Activated CD8-positive, alpha-beta memory T cell treated with anti-CD3 and anti-CD28 coated beads for 24 hours (primary cell): ENCODE measurements at regions not wholly inside any gene's neighbourhood (a gene's known extent, or its start where the extent isn't known, plus 50 kb on each side); places are given as distances from the start of the nearest gene placed in this dataset.
"Not testable (repeated sequence)": the region's sequence is repeated elsewhere in the genome, so short reads cannot be mapped to it uniquely, and the experiment has no call there.

Experiments
- DNase-seq: peaks from one replicate; pipeline ENCODE4 v3.0.0-alpha.2; 2020

DNA sequence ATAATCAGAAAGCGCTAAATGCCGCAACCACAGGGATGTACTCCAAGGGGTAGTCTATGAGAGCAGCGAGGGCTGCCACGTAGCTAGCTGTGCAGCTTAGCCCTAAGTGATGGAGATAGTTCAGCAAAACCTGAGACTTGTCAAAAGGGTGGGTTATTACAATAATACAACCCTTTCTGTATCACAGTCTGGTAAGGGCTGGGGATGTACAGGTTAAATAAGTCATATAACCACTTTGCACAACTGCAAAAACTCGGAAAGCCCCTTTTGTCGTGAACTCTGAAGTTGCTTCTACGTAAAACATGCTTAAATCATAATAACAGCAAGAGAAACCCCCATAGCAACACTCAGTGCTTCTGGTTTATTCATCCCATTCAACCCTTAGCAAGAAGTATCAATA is 598.8 kb downstream of the SUCLG1 start:
- no peak for DNase-seq

DNA sequence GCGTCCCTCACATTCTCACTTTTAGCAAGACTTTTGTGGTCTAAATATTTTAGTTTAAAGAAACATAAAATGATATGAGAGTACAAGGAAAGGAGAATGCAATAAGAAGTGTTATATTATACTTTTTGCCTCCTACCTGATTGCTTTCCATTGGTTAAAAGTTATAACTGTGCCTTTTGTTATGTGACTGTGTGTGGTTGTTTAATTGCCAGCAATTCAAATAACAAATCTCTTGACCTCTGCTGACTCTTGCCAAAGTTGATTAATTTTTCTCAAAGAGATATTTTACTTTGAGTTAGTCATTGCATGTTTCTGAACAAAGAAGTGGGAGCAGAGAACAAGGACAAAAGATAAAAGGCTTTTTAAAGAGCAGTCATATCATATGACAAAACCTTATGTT is 599.5 kb downstream of the SUCLG1 start:
- no peak for DNase-seq

DNA sequence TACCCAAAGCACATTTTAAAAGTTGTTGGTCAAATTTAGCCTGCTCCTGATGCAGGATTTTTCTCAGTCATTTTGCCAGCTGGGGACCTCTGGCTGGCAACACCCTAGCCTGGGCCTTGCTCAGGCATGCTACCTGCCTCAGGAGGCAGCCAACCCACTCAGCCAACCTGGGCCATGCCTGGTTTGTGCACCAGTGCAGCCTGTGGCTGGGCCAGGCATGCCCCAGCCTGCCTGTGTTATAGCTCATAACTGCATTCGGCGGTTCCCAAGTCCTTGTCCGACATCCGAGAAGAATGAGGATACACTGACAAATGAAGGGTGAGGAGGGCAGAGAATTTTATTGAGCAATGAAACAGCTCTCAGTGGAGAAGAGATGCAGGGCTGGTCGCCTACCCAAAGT is 608.0 kb downstream of the SUCLG1 start:
- no peak for DNase-seq

DNA sequence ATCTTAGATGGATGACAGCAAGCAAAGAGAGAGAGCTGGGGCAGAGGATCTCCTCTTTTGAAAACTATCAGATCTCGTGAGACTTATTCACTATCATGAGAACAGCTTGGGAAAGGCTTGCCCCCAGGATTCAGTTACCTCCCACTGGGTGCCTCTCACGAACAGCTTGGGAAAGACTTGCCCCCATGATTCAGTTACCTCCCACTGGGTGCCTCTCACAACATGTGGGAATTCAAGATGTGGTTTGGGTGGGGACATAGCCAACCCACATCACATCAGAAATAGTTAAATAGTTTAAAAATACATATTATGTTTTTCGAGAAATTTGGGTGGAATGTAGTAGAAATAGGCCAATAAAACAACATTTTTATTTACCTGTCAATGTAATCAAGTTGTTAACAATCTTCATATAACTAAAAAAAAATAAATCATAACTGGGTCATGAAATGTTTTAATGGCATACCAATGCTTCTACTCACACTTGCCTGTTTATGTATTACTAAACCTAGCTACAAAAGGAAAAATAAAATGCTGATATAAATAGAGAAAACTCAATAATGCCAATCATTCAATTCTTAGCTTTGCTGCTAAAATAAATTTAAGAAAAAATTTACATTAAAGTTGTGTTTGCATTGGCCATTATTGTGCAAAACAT is 608.9 kb downstream of the SUCLG1 start:
- no peak for DNase-seq

DNA sequence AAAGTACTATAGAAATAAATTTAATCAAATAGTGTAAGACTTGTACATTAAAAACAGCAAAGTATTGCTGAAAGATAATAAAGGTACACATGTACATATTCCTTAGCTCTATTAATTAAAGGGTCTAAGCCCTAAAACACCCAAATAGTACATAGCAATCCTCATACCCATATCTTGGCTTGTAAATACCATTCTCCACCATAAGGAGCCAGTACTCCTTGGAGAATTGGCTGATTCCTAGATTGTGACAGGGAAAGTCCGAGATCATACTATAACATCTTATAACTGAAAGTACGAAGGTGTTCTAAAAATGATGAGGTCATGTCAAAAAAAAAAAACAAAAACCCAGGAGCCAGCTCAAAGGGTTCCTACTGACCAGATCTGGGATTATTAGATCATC is 614.6 kb downstream of the SUCLG1 start:
- no peak for DNase-seq

DNA sequence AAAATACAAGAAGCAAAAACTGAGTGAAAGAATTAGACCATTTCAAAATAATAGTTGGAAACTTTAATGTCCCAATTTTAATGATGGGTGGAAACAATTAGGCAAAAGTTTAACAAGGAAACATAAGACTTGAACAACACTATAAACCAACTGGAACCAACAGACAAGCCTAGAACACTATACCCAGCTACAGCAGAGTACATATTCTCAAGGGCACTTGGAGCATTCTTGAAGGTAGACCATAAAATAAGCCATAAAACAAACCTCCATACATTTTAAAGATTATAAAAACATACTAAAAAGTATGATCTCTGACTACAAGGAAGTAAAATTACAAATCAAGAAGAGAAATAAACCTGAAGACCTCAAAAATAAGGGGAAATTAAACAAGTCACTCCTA is 616.7 kb downstream of the SUCLG1 start:
- no peak for DNase-seq

DNA sequence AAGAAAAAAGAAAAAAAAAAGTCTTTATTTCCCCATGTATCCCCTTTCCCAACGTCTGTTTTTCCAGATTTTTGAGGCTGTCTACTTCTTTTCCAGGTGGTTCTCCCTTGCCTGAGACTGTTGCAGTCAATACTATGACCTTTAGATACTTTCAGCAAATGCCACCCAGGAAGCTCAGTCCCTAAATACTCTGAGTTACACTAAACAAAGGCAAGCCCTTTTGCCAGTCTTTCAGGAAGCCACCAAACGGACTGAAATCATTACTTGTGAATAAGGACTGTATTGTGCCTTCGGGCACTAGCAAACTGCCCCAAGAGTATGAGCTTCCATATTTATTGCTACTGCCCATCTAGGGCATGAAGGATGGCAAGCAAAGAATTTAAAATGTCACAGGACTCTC is 621.3 kb downstream of the SUCLG1 start:
- no peak for DNase-seq

DNA sequence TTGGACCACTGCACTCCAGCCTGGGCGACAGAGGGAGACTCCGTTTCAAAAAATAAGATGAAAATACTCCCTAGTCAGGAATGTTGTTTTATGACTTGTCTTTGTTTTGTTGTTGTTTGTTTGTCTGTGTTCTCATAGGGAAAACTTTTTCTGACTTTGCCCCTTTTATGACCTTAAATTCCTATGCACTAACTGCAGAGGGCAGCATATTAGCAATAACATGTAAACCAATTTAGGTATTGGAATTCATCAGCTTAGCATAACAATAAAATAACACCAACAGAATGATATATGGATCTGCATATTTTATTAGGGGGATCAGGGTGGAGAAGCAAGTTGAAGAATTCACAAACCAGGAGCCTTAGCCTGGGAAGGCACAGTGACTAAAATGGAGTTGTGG is 631.5 kb downstream of the SUCLG1 start:
- no peak for DNase-seq

DNA sequence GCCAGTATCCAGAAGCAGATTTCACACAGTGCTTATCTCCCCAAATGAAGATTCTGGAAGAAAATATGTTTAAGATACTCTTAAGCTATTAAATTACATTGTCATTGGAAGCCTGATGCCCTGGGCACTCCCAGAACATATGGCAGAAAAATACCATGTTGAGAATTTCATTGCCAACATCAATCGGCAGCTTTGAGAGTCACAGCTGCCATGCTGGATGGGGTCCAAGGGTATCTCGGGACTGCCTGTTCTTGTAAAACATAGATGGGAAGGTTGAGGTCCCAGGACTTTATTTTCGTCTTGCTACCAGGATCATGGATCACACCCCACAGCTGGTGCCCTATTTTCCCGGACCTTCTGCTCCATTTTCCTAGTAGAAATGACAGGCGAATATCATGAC is 632.5 kb downstream of the SUCLG1 start:
- no peak for DNase-seq

DNA sequence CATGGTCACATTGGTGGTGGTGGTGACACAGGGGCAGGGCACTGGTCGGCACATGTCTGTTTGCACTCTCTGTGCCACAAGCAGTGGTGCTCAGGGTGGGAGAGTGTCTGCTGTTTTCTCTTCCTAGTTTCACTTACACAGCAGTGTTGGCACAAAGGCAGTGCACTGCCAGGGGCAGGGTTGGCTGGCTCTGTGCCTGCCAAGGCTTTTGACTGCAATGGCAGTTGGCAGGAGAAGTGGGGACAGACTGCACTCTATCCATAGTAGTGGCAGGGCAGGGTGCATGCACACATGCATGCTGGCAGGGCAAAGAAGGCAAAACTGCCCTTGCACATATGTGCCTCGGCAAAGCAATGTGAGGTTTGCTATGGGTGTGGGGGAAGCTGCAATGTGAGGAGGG is 635.9 kb downstream of the SUCLG1 start:
- no peak for DNase-seq

DNA sequence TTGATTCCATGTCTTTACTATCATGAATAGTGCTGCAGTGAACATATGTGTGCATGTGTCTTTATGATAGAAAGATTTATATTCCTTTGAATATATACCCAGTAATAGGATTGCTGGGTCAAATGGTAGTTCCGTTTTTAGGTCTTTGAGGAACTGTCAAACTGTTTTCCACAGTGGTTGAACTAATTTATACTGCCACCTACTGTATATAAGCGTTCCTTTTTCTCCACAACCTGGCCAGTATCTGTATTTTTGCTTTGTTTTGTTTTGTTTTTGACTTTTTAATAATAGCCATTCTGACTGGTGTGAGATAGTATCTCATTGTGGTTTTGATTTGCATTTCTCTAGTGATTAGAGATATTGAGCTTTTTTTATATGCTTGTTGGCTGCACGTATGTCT is 641.6 kb downstream of the SUCLG1 start:
- no peak for DNase-seq

DNA sequence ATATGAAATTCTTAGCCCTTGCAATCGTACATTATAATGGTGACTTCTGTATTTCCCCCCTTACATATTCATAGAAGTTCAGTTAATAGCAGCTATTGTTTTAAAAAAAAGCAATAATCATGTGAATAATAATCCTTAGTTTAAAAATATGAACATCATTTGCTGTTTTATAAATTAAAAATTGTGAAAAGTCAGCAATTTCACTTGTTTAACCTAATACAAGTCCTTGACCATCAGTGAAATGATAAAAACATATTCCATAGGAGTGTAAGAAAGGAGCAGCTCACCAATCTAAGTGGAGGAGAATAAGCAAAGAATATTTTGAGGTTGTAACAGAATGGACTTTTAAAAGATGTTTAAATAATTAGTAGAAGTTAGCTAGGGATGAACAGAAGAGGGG is 650.2 kb downstream of the SUCLG1 start:
- DNase-seq = no peak

DNA sequence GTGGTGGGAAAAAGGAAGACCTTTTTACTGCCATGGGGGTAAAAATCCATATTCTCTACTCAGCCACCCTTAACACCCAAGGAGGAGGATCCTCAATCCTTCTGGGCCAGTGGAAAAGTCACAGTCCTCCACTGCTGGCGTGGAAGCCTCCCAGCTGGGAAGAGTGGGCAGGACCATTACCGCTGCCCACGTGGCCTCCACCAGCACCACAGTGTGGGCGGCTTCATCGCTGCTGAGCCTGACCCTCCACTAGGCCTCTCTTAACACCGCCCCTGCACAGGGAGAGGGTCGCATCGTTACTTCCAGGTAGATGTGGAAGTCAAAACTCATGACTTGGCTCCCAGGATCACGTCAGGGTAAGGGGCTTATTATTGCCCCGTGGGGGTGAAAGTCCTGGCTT is 656.5 kb downstream of the SUCLG1 start:
- no peak for DNase-seq

DNA sequence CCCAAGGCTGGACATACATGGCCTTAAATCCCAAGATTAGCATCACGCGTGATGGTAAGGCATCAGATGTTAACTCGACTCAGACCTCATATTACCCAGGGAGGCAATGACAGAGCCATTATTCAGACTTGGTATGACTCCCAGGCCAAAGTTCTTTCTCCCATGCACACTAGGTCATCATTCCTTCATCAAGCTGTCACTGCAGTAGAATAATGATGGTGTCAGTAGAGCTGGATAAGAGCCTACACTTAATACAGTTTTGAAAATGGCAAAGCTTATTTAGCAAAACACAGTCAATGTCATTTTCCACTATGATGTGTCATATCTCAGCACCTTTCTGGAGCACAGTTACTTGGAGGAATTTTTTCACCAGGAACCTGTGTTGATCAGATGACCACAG is 663.3 kb downstream of the SUCLG1 start:
- no peak for DNase-seq

DNA sequence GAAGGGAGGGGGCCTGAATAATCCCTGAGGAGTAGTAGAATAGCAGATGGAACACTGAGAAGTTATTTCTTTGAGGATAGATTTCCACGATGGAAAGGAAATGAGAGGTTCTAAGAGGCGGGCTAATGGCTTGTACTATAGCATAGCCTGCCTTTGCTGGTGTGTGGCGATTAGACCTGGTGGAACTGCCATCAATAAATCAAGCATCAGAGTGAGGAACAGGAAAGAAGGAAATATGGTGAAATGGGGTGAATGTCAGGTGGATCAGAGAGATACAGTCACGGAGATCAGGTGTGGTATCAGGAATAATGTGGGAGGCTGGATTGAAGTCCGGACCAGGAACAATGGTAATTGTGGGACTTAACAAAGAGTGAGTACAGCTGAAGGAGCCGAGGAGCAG is 668.6 kb downstream of the SUCLG1 start:
- DNase-seq = not testable (repeated sequence)

DNA sequence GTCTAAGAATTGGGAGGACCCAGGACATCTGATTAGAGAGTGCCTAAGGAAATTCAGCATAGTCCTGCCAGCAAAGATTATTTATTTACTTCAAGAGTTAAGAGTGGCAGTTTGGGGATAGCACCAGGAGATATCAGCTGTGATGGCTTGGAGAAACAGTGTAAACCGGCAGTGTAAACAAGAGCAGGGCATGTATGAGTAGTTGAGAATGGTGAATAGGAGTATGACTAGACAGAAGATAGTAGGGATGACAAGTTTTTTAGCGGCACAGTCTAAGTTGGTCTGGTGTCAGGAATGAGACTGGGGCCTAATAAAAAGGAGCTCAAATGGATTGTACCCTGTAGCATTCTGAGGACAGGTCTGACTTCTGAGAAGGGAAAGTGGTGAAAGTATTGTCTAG is 669.4 kb downstream of the SUCLG1 start:
- not testable (repeated sequence) for DNase-seq

DNA sequence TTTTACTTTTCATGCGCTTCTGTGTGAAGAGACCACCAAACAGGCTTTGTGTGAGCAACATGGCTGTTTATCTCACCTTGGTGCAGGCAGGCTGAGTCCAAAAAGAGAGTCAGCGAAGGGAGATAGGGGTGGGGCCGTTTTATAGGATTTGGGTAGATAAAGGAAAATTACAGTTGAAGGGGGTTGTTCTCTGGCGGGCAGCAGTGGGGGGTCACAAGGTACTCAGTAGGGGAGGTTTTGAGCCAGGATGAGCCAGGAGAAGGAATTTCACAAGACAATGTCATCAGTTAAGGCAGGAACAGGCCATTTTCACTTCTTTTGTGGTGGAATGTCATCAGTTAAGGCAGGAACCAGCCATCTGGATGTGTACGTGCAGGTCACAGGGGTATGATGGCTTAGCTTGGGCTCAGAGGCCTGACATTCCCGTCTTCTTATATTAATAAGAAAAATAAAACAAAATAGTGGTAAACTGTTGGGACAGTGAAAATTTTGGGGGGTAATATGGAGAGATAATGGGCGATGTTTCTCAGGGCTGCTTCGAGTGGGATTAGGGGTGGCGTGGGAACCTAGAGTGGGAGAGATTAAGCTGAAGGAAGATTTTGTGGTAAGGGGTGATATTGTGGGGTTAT is 670.0 kb downstream of the SUCLG1 start:
- not testable (repeated sequence) for DNase-seq

DNA sequence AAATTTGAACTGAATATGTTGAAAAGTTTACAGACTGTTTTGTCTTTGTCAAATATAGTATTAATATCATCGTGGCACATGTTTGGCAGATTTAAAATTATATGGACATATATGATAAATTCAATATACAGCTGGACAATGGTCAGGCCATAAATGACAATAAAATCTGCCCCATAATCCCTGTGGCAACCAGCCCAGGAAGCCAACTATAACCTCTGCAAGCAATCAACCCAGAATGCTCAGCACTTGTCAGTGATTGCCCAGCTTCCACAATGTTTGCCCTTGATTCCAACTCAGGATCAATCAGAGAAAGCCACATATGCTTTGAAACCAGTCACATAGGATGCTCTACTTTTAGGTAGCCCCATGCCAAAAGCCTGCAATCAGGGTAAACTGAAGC is 671.9 kb downstream of the SUCLG1 start:
- DNase-seq = no peak

DNA sequence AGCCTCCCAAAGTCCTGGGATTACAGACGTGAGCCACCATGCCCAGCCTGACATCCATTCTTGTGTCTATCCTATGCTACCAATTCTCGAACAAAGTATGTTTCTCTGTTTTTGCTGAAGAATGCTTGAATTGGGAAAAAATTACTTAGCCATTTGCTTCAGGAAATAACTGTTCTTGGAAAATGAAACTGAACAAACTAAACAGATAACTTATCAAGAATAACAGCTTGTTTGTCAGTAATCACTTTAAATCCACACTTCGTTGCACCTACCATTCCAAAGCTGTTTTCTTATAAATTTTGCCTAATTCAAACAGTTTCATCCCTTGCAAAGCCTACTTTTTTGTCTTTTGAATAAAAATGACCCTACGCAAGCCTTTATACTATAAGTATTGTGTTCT is 672.9 kb downstream of the SUCLG1 start:
- no peak for DNase-seq

DNA sequence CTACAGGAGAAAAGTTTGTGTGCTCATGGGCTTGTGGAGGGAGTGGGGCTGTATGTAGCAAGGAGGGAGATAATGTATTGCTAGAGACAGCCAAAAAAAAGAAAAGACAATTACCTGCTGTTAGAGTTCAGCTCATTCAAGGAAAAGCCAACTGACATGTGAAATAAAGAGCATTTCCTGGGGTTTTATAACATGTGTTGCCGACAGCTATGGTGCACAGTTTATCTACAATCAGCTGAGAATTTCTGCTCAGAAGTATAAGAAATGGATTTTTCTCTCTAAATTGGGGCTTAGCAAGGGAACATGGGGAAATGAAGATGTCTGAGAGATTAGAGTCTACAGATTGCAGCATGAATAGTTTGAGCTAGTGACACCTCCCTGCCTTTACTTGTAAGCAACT is 674.1 kb downstream of the SUCLG1 start:
- no peak for DNase-seq

DNA sequence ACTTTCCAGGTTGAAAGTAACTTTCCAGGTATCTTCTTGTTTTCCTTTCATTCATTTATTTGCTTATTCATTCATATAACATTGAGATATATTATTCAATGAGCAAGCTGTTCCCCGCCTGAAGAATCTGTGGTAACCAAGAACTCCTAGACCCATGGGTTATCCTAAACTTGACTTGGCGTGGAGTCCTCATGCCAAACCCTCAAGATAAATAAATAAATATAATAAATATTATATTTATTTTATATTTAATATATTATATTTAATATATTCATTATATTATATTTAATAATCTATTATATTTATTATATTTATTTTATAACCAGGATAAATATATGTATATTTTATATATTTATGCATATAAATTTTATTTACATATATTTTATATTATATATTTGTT is 674.8 kb downstream of the SUCLG1 start:
- no peak for DNase-seq

DNA sequence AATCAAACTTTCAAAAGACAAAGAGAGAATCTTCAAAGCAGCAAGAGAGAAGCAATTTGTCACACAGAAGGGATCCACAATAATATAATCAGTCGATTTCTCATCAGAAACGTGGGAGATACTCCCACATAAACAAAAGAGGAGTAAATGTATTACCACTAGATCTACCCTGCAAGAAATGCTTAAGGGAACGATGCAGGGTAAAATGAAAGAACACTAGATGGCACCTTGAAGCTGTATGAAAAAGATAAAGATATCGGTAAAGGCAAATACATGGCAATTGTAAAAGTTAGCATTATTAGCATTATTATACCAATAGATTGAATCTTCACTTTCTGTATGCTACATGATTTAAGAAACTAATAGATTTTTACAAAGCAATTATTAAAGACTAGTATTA is 677.0 kb downstream of the SUCLG1 start:
- no peak for DNase-seq

DNA sequence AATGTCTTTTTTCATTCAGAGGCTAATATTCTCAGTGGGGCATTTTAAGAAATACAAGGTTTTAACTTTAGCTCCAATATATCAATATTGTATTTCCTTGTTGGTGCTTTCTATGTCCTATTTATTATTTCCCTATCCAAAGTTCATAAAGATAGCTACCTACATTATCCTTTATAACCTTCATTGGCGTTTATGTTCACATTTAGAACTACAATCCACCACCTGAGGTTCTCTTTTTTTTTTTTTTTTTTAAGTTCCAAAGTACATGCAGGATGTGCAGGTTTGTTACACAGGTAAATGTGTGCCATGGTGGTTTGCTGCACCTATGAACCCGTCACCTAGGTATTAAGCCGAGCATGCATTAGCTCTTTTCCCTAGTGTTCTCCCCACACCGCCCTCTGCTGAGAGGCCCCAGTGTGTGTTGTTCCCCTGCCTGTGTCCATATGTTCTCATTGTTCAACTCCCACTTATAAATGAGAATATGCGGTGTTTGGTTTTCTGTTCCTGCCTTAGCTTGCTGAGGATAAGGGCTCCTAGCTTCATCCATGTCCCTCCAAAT is 694.6 kb downstream of the SUCLG1 start:
- DNase-seq = no peak

DNA sequence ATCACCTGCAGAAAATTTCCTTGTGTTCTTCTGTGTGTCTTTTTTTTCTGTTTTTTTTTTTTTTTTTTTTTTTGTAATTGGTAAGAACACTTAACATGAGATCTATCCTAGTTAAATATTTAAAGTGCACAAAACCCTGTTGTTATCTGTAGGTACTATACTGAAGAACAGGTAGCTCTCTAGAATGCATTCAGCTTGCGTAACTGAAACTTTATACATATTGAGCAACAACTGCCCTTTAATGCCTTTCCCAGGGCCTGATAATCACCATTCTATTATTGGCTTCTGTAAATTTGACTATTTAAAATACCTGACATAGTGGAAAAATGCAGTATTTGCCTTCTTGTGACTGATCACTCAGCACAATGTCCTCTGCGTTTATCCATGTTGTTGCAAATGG is 701.8 kb downstream of the SUCLG1 start:
- DNase-seq = no peak

DNA sequence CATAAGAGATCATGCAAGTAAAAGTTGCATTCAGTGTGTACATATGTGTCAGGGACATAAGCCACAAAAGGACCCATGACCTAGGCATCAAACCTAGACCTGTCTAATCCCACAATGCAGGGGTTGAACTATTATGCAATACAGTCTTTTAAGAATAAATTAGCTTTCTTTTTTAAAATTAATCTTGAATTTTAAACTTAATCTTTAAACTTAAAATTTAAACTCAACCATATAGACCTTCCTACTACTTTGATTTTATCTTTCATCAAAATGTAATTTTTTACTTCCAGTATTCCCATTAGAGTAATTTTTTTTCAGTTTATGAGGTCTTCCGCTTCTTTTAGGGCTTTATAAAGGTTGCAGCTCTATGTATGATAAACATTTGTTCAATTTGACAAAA is 702.9 kb downstream of the SUCLG1 start:
- no peak for DNase-seq
